Pancreas (tissue), 10 donors: ENCODE measurements at regions not wholly inside any gene's neighbourhood (a gene's known extent, or its start where the extent isn't known, plus 50 kb on each side); places are given as distances from the start of the nearest gene placed in this dataset.

Experiments used
- ATAC-seq, 4 donors: fragments of 200-7000 bp; cut with Tn5 transposase; one replicate each; pipeline versions ENCODE4 v1.8.0 to v1.9.1; 2020; ENCODE audit warnings: mild to moderate bottlenecking in 4 of 4, moderate library complexity in 4 of 4
- DNase-seq, 6 donors: peaks; one replicate each; pipeline ENCODE4 v3.0.0-alpha.2; 2020
- FAIRE-seq: peaks from 2 replicates; lab custom pipeline; 2012; peaks lifted over from hg19 to GRCh38; lab: Jason Lieb, UNC
- H3K27ac ChIP-seq, 4 donors: fragments of 200-600 bp; sonication (generic); 1 replicate in 3 of 4; 2 replicates in 1 of 4; pipeline versions ENCODE4 v1.5.0 to v1.8.0; 2020
- H3K27me3 ChIP-seq, 4 donors: fragments of 200-600 bp; one replicate each; pipeline ENCODE4 v1.8.0; 2021
- H3K36me3 ChIP-seq, 3 donors: fragments of 200-600 bp; sonication (generic) in 1 of 3; one replicate each; pipeline versions ENCODE4 v1.5.0 to v1.8.0; 2020 to 2021
- H3K4me1 ChIP-seq, 3 donors: fragments of 200-600 bp; one replicate each; pipeline ENCODE4 v1.8.0; 2021
- H3K4me3 ChIP-seq, 4 donors: fragments of 200-600 bp; sonication (generic) in 2 of 4; one replicate each; pipeline versions ENCODE4 v1.5.0 to v1.8.0; 2020 to 2021
- H3K9me3 ChIP-seq, 4 donors: fragments of 200-600 bp; one replicate each; pipeline ENCODE4 v1.8.0; 2021
- CTCF ChIP-seq, 4 donors: fragments of 200-600 bp; sonication (generic) in 3 of 4; IDR thresholded peaks; one replicate each; pipeline versions ENCODE4 v1.5.0 to v1.8.0; 2021; ENCODE audit warnings: antibody characterized with exemption in 4 of 4
- WGBS, 2 donors: extraction: QIAGEN DNeasy Blood & Tissue Kit; methylation state at CpG; one replicate each; pipeline ENCODE4 v1.1.7; 2013; 5-methylcytosine and 5-hydroxymethylcytosine counted together
- intact Hi-C, 3 donors: fragments of 100-400 bp; cut with DNase I; formaldehyde crosslinking; loops; one replicate each; pipeline versions ENCODE4 v1.11.1 to v1.14.2; 2022
- donor health status: healthy with polysubstance abuse.
- donor health status: DM: no; HTN: no; CAD: no; lungs with moderate emphysema.
- donor health status: DM: no; HTN: no; CAD: no.
- donor health status: control.
- donor health status: control.
- donor health status: Bipolar disorder and iron deficiency.
- donor health status: DM: yes; HTN: yes; CAD: no.
- donor health status: DM: no; HTN: no; CAD: no.
- donor health status: DM: no; HTN: no; CAD: no.
- donor health status: DM: yes; HTN: yes; CAD: no.

GRCh38 chr13:55219538-55219937 is 1921.2 kb upstream of the PRR20A start:
- TF ChIP-seq CTCF (IDR thresholded peaks at IDR 0.05), result no peak
- no peak overlapping the region for H3K4me3 ChIP-seq
- peaks cover 0 to 5% (median 0%) of the 10 kb centered on the region in 4 donors for H3K27me3 ChIP-seq
- intact Hi-C loops, result no loop called here
- H3K36me3 ChIP-seq, result no peaks in the 10 kb centered on the region
- DNase-seq (no peak), ATAC-seq (no peak), FAIRE-seq (no peak)
- WGBS, 2 donors, result 89 to 91% methylated on average over 1 of the region's 1 CpG
- no peaks in the 10 kb centered on the region for H3K9me3 ChIP-seq
- H3K27ac ChIP-seq, result no peak overlapping the region
- no peaks in the 10 kb centered on the region for H3K4me1 ChIP-seq

GRCh38 chr13:55229906-55230569 is 1910.7 kb upstream of the PRR20A start:
- Histone ChIP-seq H3K4me3 (no peak overlapping the region), H3K27me3 (no peaks in the 10 kb centered on the region), H3K4me1 (no peaks in the 10 kb centered on the region), H3K9me3 (no peaks in the 10 kb centered on the region), H3K36me3 (no peaks in the 10 kb centered on the region), H3K27ac (no peak overlapping the region)
- TF ChIP-seq CTCF (IDR thresholded peaks at IDR 0.05), result no peak
- intact Hi-C loops, result no loop called here
- 52 to 64% methylated on average over 4 of the region's 4 CpGs for WGBS, 2 donors
- FAIRE-seq, result no peak
- DNase-seq, result no peak
- ATAC-seq, result no peak

DNA sequence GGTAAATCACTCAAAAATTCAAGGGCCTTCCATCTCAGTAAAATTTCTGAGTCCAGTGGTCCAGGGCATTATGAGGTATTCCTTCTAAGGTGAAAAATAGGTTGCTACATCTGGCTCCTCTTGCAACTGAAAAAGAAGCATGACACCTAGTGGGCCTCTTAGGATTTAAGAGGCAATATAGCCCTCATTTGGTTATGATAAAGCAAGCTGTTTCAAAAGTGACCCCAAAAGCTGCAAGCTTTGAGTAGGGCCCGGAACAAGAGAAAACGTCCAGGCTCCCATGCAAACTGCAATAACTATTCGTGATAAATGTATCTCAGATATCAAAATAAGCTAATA is 1910.2 kb upstream of the PRR20A start:
- FAIRE-seq, result no peak
- Histone ChIP-seq H3K4me1 (no peaks in the 10 kb centered on the region), H3K4me3 (no peak overlapping the region), H3K27me3 (no peaks in the 10 kb centered on the region), H3K9me3 (no peaks in the 10 kb centered on the region), H3K27ac (no peak overlapping the region), H3K36me3 (no peaks in the 10 kb centered on the region)
- TF ChIP-seq CTCF (IDR thresholded peaks at IDR 0.05), result no peak
- DNase-seq, result no peak
- no peak for ATAC-seq
- intact Hi-C loops, result no loop called here
- WGBS, 2 donors, result 59 to 77% methylated on average over 3 of the region's 3 CpGs

- no peak for ATAC-seq
- intact Hi-C loops, result no loop called here
- no peak for TF ChIP-seq CTCF (IDR thresholded peaks at IDR 0.05)
- Histone ChIP-seq H3K4me3 (no peak overlapping the region), H3K27me3 (no peaks in the 10 kb centered on the region), H3K36me3 (no peaks in the 10 kb centered on the region), H3K4me1 (no peaks in the 10 kb centered on the region), H3K9me3 (no peaks in the 10 kb centered on the region), H3K27ac (no peak overlapping the region)
- 82 to 90% methylated on average over 5 of the region's 5 CpGs for WGBS, 2 donors
- no peak for FAIRE-seq
- no peak for DNase-seq
Measured at GRCh38 chr13:55234311-55234710, 1906.4 kb upstream of the PRR20A start.

DNA sequence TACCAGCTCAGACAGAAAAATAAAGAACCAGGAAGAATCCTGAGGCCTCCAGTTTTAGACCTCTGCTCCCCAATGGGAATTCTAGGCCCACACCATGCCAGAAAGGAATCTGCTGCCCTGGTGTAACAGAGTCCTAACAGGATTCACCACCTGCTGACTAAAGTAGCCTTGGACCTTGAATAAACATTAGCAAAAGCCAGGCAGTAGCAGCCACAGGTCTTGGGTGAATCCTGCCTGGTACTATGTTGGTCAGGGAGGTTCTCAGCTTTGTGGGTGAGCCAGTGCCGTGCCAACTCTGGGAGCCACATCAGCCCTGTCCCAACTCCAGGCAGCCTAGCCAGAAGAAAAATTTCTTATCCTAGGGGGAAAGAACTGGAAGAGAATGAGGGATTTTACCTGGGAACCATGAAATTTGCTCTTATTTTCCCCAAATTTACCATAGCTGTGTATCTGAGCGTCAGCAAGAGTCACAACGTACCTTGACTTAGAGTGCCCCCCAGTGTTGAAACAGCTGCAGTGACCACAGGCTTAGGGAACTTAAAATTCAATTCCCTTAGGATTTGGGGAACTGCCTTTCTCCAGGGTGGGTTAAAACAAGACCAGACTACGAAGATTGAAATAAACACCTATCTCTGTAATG is 1895.6 kb upstream of the PRR20A start:
- DNase-seq, result peak in 2 of 6 donors; percentile 9
- Histone ChIP-seq H3K4me3 (no peak overlapping the region), H3K27ac (no peak overlapping the region), H3K9me3 (no peaks in the 10 kb centered on the region), H3K36me3 (no peaks in the 10 kb centered on the region), H3K4me1 (no peaks in the 10 kb centered on the region), H3K27me3 (no peaks in the 10 kb centered on the region)
- FAIRE-seq, result no peak
- peak in 3 of 4 donors; percentile 35 to 63 (median 54) for ATAC-seq
- TF ChIP-seq CTCF (IDR thresholded peaks at IDR 0.05), result peak in 1 of 4 donors; percentile 17
- WGBS, 2 donors, result 48 to 54% methylated on average over 4 of the region's 4 CpGs
- intact Hi-C loops, result no loop called here
